ENCODE measurements at regions not wholly inside any gene's neighbourhood (a gene's known extent, or its start where the extent isn't known, plus 50 kb on each side); places are given as distances from the start of the nearest gene placed in this dataset.

- TF ChIP-seq JUND (IDR thresholded peaks at IDR 0.05; ENCODE audit: borderline replicate concordance, low read depth, low read length) (no peak), JUND (tag; IDR thresholded peaks at IDR 0.05; ENCODE audit: borderline replicate concordance, low read depth, low read length) (no peak), CTCF (IDR thresholded peaks at IDR 0.05 in 2 of 3, conservative IDR thresholded peaks at IDR 0.05 in 1 of 3; ENCODE audit: insufficient read depth in 2 of 3, low read depth in 1 of 3, low read length in 3 of 3) (no peak), POLR2A (conservative IDR thresholded peaks at IDR 0.05) (no peak), EZH2 (IDR thresholded peaks at IDR 0.05; ENCODE audit: borderline replicate concordance, low read depth, low read length) (no peak), ZNF766 (CRISPR knock-in tag; conservative IDR thresholded peaks at IDR 0.05) (no peak)
These were observed 115.3 kb upstream of the FNDC3A start for GRCh38 chr13:48860364-48860763.

Data from K562 (cell line).